ENCODE measurements at regions not wholly inside any gene's neighbourhood (a gene's known extent, or its start where the extent isn't known, plus 50 kb on each side); places are given as distances from the start of the nearest gene placed in this dataset.

- Histone ChIP-seq H3K27ac (no peak overlapping the region), H3K27me3 (no peaks in the 10 kb centered on the region), H3K4me1 (no peaks in the 10 kb centered on the region), H3K9me3 (no peaks in the 10 kb centered on the region), H3K4me3 (no peak overlapping the region), H3K36me3 (no peaks in the 10 kb centered on the region)
- TF ChIP-seq POLR2A (IDR thresholded peaks at IDR 0.05) (no peak), CTCF (IDR thresholded peaks at IDR 0.05) (no peak)
- DNase-seq = no peak
These were observed 177.5 kb downstream of the ZDHHC21 start for GRCh38 chr9:14515571-14516198.

- Histone ChIP-seq H3K4me1 (no peaks in the 10 kb centered on the region), H3K27me3 (no peaks in the 10 kb centered on the region), H3K4me3 (no peak overlapping the region), H3K36me3 (no peaks in the 10 kb centered on the region), H3K27ac (no peak overlapping the region), H3K9me3 (no peaks in the 10 kb centered on the region)
- DNase-seq = no peak
- no peak for TF ChIP-seq POLR2A (IDR thresholded peaks at IDR 0.05)
- TF ChIP-seq CTCF (IDR thresholded peaks at IDR 0.05) = no peak
These were observed 178.2 kb downstream of the ZDHHC21 start for GRCh38 chr9:14515049-14515448.

- H3K4me1 ChIP-seq = no peaks in the 10 kb centered on the region
- H3K27ac ChIP-seq = no peak overlapping the region
- no peaks in the 10 kb centered on the region for H3K27me3 ChIP-seq
- no peak for TF ChIP-seq CTCF (IDR thresholded peaks at IDR 0.05)
- TF ChIP-seq POLR2A (IDR thresholded peaks at IDR 0.05) = no peak
- no peaks in the 10 kb centered on the region for H3K9me3 ChIP-seq
- no peak for DNase-seq
- H3K36me3 ChIP-seq = no peaks in the 10 kb centered on the region
- no peak overlapping the region for H3K4me3 ChIP-seq
These were observed 180.3 kb downstream of the ZDHHC21 start for GRCh38 chr9:14512942-14513341.

GRCh38 chr9:14511452-14511851, 181.8 kb downstream of the ZDHHC21 start:
- Histone ChIP-seq H3K4me3 (no peak overlapping the region), H3K27ac (no peak overlapping the region), H3K4me1 (no peaks in the 10 kb centered on the region), H3K9me3 (no peaks in the 10 kb centered on the region), H3K27me3 (no peaks in the 10 kb centered on the region), H3K36me3 (no peaks in the 10 kb centered on the region)
- no peak for TF ChIP-seq POLR2A (IDR thresholded peaks at IDR 0.05)
- no peak for TF ChIP-seq CTCF (IDR thresholded peaks at IDR 0.05)
- DNase-seq = no peak

- Histone ChIP-seq H3K27ac (no peak overlapping the region), H3K27me3 (no peaks in the 10 kb centered on the region), H3K4me1 (no peaks in the 10 kb centered on the region), H3K4me3 (no peak overlapping the region), H3K9me3 (no peaks in the 10 kb centered on the region), H3K36me3 (no peaks in the 10 kb centered on the region)
- TF ChIP-seq CTCF (IDR thresholded peaks at IDR 0.05) (no peak), POLR2A (IDR thresholded peaks at IDR 0.05) (no peak)
- no peak for DNase-seq
These were observed 184.3 kb downstream of the ZDHHC21 start for GRCh38 chr9:14508884-14509283.

GRCh38 chr9:14501366-14501765, 187.4 kb upstream of the NFIB start:
- DNase-seq = no peak
- Histone ChIP-seq H3K9me3 (no peaks in the 10 kb centered on the region), H3K36me3 (no peaks in the 10 kb centered on the region), H3K27me3 (no peaks in the 10 kb centered on the region), H3K27ac (no peak overlapping the region), H3K4me1 (no peaks in the 10 kb centered on the region), H3K4me3 (no peak overlapping the region)
- TF ChIP-seq POLR2A (IDR thresholded peaks at IDR 0.05) (no peak), CTCF (IDR thresholded peaks at IDR 0.05) (no peak)

All from Peyer's patch (tissue), 4 donors.